ENCODE measurements at regions not wholly inside any gene's neighbourhood (a gene's known extent, or its start where the extent isn't known, plus 50 kb on each side); places are given as distances from the start of the nearest gene placed in this dataset.
"Not testable (repeated sequence)": the region's sequence is repeated elsewhere in the genome, so short reads cannot be mapped to it uniquely, and the experiment has no call there.

DNA sequence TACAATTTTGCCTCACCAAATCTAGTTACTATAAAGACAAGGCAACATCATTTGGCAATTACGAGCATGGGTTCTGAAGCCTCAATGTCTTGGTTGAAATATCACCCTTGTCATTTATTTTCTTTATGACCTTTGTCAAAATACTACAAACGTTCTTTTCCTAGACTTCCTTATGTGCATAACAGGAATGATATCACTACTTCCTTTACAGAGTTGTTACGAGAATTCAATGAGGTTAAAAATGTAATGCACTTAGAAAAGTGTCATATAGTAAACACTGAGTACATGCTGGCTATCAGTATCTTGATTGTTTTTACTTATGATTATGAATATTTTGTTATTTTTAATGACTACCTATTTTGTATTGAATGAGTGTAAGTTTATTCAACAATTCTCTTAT, 640.9 kb upstream of the CCNG1 start:
- no peak for DNase-seq
- H3K9me3 ChIP-seq (ENCODE audit: control insufficient read depth, low read length) = no peaks in the 10 kb centered on the region
- H3K4me1 ChIP-seq (ENCODE audit: control insufficient read depth, insufficient read depth, low read length) = no peaks in the 10 kb centered on the region
- H3K4me3 ChIP-seq (ENCODE audit: low read length) = no peak overlapping the region
- no peak overlapping the region for H3K27ac ChIP-seq (ENCODE audit: low read length)
- H3K27me3 ChIP-seq (ENCODE audit: control insufficient read depth, insufficient read depth) = no peaks in the 10 kb centered on the region
- intact Hi-C loops (cut with DNase I) = no loop called here
- WGBS = 38% methylated on average over 3 of the region's 3 CpGs
- no peak for ATAC-seq

DNA sequence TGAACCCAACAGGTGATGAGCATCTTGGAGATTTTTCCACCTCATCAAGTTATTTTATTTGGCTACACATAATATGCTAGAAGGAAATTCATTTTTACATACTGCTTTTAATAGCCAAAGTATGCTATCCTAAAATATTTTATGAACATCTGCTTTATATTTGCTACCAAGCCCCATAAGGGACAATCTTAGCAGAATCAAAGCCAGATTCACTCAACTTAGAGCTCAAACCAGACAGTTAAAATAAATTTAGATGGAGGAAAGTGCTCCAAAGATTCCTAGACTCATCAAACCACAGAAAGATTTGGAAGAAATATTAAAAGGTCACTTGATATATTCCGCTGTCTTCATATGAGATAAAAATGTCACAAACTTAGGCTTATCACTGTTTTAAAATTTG, 637.1 kb upstream of the CCNG1 start:
- ATAC-seq (no peak), DNase-seq (no peak)
- 86% methylated on average over 1 of the region's 1 CpG for WGBS
- Histone ChIP-seq H3K4me3 (ENCODE audit: low read length) (no peak overlapping the region), H3K4me1 (ENCODE audit: control insufficient read depth, insufficient read depth, low read length) (no peaks in the 10 kb centered on the region), H3K9me3 (ENCODE audit: control insufficient read depth, low read length) (no peaks in the 10 kb centered on the region), H3K27ac (ENCODE audit: low read length) (no peak overlapping the region), H3K27me3 (ENCODE audit: control insufficient read depth, insufficient read depth) (no peaks in the 10 kb centered on the region)
- intact Hi-C loops (cut with DNase I) = no loop called here

DNA sequence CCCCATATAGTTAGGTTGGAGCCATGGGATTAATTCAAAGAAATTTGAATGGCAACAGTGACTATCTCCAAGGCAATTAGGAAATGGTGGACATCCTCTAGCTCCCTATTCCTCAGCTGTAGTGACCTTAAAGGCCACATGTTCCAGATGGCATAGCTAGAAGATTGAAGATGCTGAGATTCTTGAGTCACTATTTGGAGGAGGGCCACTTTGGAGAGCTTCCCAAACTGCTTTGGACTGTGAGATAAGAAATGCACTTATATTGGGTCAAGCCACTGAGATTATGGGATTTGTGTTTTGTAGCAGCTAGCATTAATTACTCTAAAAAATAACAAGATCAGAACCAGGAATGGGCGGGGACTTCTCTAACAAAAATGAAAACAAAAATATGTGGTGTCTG, 636.2 kb upstream of the CCNG1 start:
- 35% methylated on average over 1 of the region's 1 CpG for WGBS
- no peaks in the 10 kb centered on the region for H3K9me3 ChIP-seq (ENCODE audit: control insufficient read depth, low read length)
- ATAC-seq = no peak
- no peaks in the 10 kb centered on the region for H3K4me1 ChIP-seq (ENCODE audit: control insufficient read depth, insufficient read depth, low read length)
- no peak overlapping the region for H3K27ac ChIP-seq (ENCODE audit: low read length)
- DNase-seq = peak in 2 of 3 donors; percentile 9 to 17
- no peaks in the 10 kb centered on the region for H3K27me3 ChIP-seq (ENCODE audit: control insufficient read depth, insufficient read depth)
- no peak overlapping the region for H3K4me3 ChIP-seq (ENCODE audit: low read length)
- intact Hi-C loops (cut with DNase I) = no loop called here

DNA sequence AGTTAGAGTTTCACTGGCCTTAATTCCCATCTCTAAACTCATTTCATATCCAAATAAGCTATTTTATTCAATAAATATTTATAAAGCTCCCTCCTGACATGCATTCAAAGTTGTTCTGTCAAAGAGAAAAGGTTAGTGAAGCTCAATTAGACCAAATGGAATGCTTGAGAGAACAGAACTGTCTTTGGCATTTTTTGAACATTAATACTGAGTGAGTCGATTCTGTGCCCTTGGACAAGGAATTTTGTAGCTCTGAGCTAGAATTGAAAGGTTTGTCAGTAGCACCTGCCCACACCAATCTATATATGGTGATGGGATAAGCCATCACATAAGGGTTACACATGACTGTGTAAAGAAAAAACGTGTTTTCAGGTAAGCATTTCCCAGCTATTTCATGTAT, 631.2 kb upstream of the CCNG1 start:
- Histone ChIP-seq H3K4me1 (ENCODE audit: control insufficient read depth, insufficient read depth, low read length) (no peaks in the 10 kb centered on the region), H3K27me3 (ENCODE audit: control insufficient read depth, insufficient read depth) (no peaks in the 10 kb centered on the region), H3K9me3 (ENCODE audit: control insufficient read depth, low read length) (no peaks in the 10 kb centered on the region), H3K4me3 (ENCODE audit: low read length) (no peak overlapping the region), H3K27ac (ENCODE audit: low read length) (no peak overlapping the region)
- DNase-seq = no peak
- intact Hi-C loops (cut with DNase I) = no loop called here
- no peak for ATAC-seq
- 53% methylated on average over 2 of the region's 2 CpGs for WGBS

DNA sequence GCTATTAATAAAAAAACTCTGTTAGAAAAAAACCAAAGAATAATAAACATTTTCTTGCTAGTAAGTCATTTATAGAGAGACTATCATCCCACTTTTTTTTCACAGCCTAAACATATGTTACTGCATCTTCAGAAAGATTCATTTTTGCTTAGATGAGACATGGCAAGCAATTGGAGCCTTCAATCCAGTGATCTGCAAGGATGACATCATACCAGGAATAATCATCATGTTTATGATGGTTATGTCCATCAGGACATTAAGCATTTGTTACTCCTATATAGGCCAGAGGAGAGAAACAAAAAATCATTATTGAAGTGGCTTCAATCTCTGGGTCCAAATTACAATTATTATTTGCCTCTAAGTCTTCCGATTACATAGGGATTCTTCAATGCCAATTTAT, 626.3 kb upstream of the CCNG1 start:
- no peak for DNase-seq
- WGBS = 58% methylated on average over 1 of the region's 1 CpG
- no peak overlapping the region for H3K27ac ChIP-seq (ENCODE audit: low read length)
- intact Hi-C loops (cut with DNase I) = no loop called here
- no peak overlapping the region for H3K4me3 ChIP-seq (ENCODE audit: low read length)
- no peak for ATAC-seq
- H3K9me3 ChIP-seq (ENCODE audit: control insufficient read depth, low read length) = no peaks in the 10 kb centered on the region
- no peaks in the 10 kb centered on the region for H3K4me1 ChIP-seq (ENCODE audit: control insufficient read depth, insufficient read depth, low read length)
- H3K27me3 ChIP-seq (ENCODE audit: control insufficient read depth, insufficient read depth) = no peaks in the 10 kb centered on the region

DNA sequence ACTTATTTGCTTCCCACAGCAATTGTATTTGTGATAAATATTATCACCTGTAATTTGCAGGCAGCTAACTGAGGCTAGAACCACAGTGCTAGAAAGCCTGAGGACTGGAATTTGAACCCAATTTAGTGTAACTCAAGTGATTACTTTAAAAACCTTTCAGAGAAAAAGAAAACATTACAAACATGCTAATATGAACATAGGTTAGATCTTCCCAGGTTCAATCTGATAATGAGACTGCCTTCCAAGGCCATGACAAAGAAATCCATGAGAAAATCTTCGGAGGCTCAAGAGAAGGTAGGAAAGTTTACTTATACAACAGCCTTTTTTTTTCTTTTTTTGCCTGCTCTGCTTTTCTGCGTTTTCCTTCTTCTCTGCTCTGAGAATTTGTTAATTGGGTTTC, 620.6 kb upstream of the CCNG1 start:
- 89% methylated on average over 2 of the region's 2 CpGs for WGBS
- H3K27me3 ChIP-seq (ENCODE audit: control insufficient read depth, insufficient read depth) = no peaks in the 10 kb centered on the region
- H3K27ac ChIP-seq (ENCODE audit: low read length) = no peak overlapping the region
- H3K4me3 ChIP-seq (ENCODE audit: low read length) = no peak overlapping the region
- DNase-seq (no peak), ATAC-seq (no peak)
- intact Hi-C loops (cut with DNase I) = no loop called here
- no peaks in the 10 kb centered on the region for H3K9me3 ChIP-seq (ENCODE audit: control insufficient read depth, low read length)
- H3K4me1 ChIP-seq (ENCODE audit: control insufficient read depth, insufficient read depth, low read length) = no peaks in the 10 kb centered on the region

DNA sequence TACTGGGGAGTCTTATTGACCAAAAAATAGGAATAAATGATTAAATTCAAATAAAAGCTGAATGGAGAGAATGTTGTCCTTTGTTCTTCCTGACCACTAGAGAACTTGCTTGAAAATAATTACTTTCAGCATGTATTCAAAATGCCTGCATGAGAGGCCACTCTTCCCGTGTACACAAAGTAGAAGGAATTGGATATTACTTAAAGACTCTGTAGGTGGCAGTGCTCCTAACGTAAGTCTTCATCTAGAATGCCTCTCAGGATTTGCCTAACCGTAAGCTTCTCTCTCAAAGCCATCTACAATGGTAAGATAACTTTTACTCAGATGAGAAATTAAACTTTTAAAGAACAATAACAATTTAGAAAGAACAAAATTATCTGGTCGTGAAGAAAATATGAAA, 620.0 kb upstream of the CCNG1 start:
- intact Hi-C loops (cut with DNase I) = no loop called here
- H3K4me3 ChIP-seq (ENCODE audit: low read length) = no peak overlapping the region

DNA sequence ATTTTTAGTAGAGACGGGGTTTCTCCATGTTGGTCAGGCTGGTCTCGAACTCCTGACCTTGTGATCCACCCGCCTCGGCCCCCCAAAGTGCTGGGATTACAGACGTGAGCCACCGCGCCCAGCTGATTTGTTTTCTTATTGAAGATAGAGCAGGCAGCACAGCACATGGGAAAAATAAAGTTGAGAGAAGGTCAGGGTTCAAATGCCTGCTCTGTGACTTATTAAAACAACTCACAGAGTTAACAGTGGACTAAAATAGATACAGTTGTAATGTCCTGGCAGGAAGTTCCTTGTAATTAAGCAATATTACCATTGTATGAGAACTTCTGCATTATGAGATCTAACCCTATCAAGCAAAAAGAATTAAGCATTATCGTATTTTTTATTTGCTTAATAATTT, 615.7 kb upstream of the CCNG1 start:
- intact Hi-C loops (cut with DNase I) = not testable (repeated sequence)
- 46% methylated on average over 8 of the region's 8 CpGs for WGBS

More for the DNA sequence above, 620.0 kb upstream of the CCNG1 start:
- no peak for DNase-seq
- no peaks in the 10 kb centered on the region for H3K27me3 ChIP-seq (ENCODE audit: control insufficient read depth, insufficient read depth)
- no peaks in the 10 kb centered on the region for H3K9me3 ChIP-seq (ENCODE audit: control insufficient read depth, low read length)
- H3K27ac ChIP-seq (ENCODE audit: low read length) = no peak overlapping the region
- ATAC-seq = no peak
- WGBS = 71% methylated on average over 4 of the region's 4 CpGs
- H3K4me1 ChIP-seq (ENCODE audit: control insufficient read depth, insufficient read depth, low read length) = no peaks in the 10 kb centered on the region

DNA sequence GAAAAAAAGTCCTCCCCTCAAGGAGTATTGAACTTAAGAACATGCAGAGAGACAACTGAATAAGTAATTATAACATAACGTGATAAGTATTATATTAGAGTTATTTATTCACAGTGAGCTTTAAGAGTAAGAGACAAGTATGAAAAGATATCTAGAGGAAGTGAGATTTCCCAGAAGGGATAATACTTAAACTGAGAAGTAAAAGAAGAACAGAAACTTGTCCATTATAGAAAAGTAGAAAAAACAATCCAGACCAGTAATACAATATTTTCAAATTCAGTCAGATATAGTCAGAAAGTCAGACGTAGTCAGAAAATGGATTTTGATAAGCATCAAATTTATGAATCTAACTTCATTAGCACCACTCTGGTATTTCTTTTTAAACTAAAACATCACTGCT, 613.0 kb upstream of the CCNG1 start:
- Histone ChIP-seq H3K27me3 (ENCODE audit: control insufficient read depth, insufficient read depth) (no peaks in the 10 kb centered on the region), H3K9me3 (ENCODE audit: control insufficient read depth, low read length) (no peaks in the 10 kb centered on the region), H3K4me1 (ENCODE audit: control insufficient read depth, insufficient read depth, low read length) (no peaks in the 10 kb centered on the region), H3K4me3 (ENCODE audit: low read length) (no peak overlapping the region), H3K27ac (ENCODE audit: low read length) (no peak overlapping the region)
- ATAC-seq = no peak
- DNase-seq = no peak
- intact Hi-C loops (cut with DNase I) = no loop called here
- WGBS = 62% methylated on average over 2 of the region's 2 CpGs

More for the DNA sequence above, 615.7 kb upstream of the CCNG1 start:
- not testable (repeated sequence) for DNase-seq; H3K4me3 ChIP-seq (ENCODE audit: low read length); ATAC-seq; H3K27ac ChIP-seq (ENCODE audit: low read length); H3K27me3 ChIP-seq (ENCODE audit: control insufficient read depth, insufficient read depth); H3K4me1 ChIP-seq (ENCODE audit: control insufficient read depth, insufficient read depth, low read length); H3K9me3 ChIP-seq (ENCODE audit: control insufficient read depth, low read length)

DNA sequence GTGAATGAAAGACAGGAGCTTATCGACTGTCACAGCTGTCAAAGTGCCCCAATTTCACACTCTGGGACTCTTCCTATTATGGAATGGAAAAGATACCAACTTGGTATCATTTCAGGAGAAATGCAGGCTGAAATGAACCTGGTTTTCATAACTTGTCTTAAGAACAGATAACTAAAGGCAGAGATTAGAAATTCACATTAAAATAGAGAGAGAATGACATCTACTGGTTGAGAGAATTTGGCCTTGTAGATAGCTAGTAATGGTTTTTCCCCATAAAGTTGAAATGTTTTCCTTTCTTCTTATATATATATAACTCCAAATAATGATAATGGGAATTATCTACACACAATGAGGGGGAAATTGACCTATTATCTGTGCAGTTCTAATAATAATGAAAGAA, 600.2 kb upstream of the CCNG1 start:
- intact Hi-C loops (cut with DNase I) = no loop called here

DNA sequence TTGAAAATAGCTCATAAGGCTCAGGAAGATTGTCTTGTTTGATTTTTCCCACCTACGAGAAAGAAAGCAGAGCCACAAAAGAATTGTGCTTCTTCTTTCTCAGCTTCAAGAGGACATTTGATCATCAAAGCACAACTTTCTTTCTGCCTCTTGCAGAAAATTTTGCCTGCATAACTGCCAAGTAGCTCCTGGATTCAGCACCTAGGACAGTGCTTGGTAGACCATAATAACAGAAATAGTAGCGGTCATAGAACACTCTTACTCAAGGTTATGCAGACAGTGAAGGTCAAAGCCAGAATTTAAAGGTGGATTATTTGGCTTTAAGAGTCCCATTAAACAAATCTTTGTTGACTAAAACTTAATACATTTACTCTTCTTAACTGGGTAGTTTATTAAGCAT, 594.7 kb upstream of the CCNG1 start:
- Histone ChIP-seq H3K4me1 (ENCODE audit: control insufficient read depth, insufficient read depth, low read length) (no peaks in the 10 kb centered on the region), H3K9me3 (ENCODE audit: control insufficient read depth, low read length) (no peaks in the 10 kb centered on the region), H3K27me3 (ENCODE audit: control insufficient read depth, insufficient read depth) (no peaks in the 10 kb centered on the region), H3K27ac (ENCODE audit: low read length) (no peak overlapping the region), H3K4me3 (ENCODE audit: low read length) (no peak overlapping the region)
- DNase-seq = no peak
- intact Hi-C loops (cut with DNase I) = no loop called here
- ATAC-seq = no peak
- 50% methylated on average over 2 of the region's 2 CpGs for WGBS

More for the DNA sequence above, 600.2 kb upstream of the CCNG1 start:
- 49% methylated on average over 1 of the region's 1 CpG for WGBS
- no peak for ATAC-seq
- no peak overlapping the region for H3K4me3 ChIP-seq (ENCODE audit: low read length)
- H3K9me3 ChIP-seq (ENCODE audit: control insufficient read depth, low read length) = no peaks in the 10 kb centered on the region
- H3K27ac ChIP-seq (ENCODE audit: low read length) = no peak overlapping the region
- no peak for DNase-seq
- H3K27me3 ChIP-seq (ENCODE audit: control insufficient read depth, insufficient read depth) = no peaks in the 10 kb centered on the region
- no peaks in the 10 kb centered on the region for H3K4me1 ChIP-seq (ENCODE audit: control insufficient read depth, insufficient read depth, low read length)

DNA sequence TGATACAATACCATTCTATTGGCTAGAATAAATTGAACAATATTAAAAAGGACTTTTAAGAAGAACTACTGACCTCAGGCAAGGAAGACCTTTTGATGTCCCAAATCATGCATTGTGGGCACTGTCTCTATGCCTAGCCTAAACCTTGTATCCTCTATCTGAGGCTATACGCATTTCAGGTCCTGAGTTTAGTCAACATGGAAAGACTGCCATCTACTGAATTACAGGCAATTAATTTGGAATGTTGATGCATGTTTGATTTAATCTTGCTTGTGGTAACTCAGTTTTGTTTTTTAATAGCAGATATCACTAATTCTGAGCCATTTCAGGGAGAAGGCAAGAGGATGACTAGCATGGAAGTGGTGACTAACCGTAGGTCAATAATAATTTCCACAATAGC, 585.3 kb upstream of the CCNG1 start:
- DNase-seq = no peak
- Histone ChIP-seq H3K4me3 (ENCODE audit: low read length) (no peak overlapping the region), H3K9me3 (ENCODE audit: control insufficient read depth, low read length) (no peaks in the 10 kb centered on the region), H3K27ac (ENCODE audit: low read length) (no peak overlapping the region), H3K27me3 (ENCODE audit: control insufficient read depth, insufficient read depth) (no peaks in the 10 kb centered on the region), H3K4me1 (ENCODE audit: control insufficient read depth, insufficient read depth, low read length) (no peaks in the 10 kb centered on the region)
- no peak for ATAC-seq
- WGBS = 73% methylated on average over 2 of the region's 2 CpGs
- intact Hi-C loops (cut with DNase I) = no loop called here
